HG02678 (cell line): ENCODE measurements at regions not wholly inside any gene's neighbourhood (a gene's known extent, or its start where the extent isn't known, plus 50 kb on each side); places are given as distances from the start of the nearest gene placed in this dataset.
"Not testable (repeated sequence)": the region's sequence is repeated elsewhere in the genome, so short reads cannot be mapped to it uniquely, and the experiment has no call there.

Source experiments
- ATAC-seq: cut with Tn5 transposase; IDR thresholded peaks from one replicate; pipeline ENCODE4 v1.9.1; 2021; ENCODE audit warnings: mild to moderate bottlenecking, moderate library complexity; ENCODE audit not compliant: unreplicated experiment

DNA sequence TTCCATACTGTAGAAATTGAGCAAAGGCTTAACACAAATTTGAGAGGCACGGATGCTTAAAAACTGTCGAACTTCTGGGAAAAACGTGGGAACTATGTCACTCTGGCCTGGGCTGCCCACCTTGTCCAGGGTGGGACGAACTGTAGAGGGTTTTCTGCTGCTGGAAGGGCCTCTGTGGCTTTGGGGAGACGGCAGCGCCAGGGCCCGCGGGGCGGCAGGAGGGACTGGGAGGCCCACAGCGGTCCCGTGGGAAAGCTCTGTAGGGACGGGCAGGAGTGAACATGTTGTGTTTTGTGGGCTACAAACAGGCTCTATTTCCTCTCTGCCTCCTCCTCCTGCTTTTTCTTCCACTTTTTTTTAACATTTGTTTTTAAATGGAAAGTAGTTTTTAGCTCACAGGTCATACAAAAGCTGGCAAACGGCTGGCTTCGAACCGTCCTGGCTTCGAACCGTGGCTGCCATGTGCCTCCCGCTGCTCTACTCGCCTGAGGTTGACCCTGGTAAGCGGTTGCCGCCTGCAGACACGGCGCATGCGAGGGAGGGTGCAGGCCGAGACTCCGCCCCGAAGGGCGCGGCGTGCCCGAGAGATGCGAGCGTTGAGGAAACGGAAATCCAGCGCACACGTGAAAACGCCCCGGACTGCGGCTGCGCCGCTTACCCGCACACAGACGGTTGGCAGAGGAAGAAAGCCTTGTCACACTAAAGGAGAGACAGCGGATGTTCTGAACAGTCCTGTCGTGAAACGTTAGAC lies 382.3 kb upstream of the ZFP42 start:
- ATAC-seq = no peak

DNA sequence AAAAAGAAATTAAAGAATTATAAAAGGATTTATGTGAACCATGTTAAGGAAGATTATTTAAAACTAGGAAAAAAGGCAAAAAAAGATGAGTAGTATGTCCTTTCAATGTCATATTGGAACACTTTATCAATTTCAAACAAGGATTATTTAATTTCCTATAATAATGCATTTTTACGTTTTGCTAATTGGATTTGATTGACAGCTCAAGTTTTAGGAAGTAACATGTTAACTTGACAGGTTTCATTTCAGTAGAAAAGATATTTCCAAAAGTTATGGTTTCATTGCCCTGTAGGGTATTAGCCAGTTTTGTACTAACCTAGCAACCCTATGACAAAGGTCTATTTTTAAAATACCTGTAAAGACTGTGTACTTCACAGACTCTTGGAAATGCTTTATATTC lies 379.6 kb upstream of the ZFP42 start:
- ATAC-seq = no peak

DNA sequence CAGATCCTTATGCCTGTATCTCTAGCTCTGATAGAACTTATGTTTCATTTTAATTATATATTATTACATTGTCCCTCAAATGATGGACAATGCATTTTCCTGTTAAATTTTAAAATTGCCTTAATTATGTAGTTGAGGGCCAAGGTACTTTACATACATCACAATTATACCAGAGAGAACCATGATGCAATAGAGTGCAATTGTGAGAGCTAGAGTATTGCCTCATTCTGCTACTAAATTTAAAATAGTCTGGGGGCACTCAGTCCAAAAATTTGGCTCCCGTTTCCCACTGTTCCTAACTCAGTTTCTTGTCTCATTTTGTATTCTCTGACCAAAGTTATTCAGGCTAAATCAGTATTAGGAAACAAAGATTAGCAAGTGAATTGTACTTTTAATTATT lies 378.5 kb upstream of the ZFP42 start:
- ATAC-seq = no peak

DNA sequence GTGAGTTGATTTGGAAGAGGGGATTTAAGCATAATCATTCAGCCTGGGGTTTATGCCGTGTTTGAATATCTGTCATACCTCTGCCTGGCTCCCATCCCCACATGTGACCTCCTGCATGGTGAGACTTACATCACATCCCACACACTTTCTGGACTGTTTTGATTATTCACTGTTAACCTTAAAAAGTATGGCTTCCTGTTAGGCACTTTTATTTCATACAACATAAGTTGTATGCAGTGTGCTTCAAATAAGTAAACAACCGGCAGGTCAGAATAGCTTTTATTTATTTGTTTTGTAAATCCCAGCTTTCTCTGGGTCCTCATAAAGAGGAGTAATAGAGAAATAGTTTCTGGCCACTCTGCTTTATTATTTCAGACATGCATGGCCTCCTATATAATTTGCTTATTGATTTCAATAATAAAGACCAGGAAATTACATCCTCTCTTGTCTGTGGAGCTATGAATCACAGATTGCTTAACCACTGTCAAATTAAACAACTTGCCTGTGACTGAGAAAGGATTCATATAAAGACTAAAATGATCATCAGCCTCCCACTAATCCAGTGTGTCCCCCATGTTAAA lies 376.8 kb upstream of the ZFP42 start:
- no peak for ATAC-seq

DNA sequence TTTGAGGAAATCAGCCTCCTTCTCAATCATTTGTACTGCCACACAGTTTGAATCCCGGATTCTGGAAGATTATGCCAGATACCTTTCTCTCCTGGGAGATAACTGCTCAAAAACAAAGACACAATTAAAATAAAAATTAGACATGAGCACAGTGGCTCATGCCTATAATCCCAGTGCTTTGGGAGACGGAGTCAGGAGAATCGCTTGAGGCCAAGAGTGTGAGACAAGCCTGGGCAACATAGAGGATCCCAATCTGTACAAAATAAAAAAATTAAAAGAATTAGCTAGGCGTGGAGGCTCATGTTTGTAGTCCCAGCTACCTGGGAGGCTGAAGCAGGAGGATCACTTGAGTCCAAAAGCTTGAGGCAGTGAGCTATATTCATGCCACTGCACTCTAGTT lies 376.3 kb upstream of the ZFP42 start:
- no peak for ATAC-seq

DNA sequence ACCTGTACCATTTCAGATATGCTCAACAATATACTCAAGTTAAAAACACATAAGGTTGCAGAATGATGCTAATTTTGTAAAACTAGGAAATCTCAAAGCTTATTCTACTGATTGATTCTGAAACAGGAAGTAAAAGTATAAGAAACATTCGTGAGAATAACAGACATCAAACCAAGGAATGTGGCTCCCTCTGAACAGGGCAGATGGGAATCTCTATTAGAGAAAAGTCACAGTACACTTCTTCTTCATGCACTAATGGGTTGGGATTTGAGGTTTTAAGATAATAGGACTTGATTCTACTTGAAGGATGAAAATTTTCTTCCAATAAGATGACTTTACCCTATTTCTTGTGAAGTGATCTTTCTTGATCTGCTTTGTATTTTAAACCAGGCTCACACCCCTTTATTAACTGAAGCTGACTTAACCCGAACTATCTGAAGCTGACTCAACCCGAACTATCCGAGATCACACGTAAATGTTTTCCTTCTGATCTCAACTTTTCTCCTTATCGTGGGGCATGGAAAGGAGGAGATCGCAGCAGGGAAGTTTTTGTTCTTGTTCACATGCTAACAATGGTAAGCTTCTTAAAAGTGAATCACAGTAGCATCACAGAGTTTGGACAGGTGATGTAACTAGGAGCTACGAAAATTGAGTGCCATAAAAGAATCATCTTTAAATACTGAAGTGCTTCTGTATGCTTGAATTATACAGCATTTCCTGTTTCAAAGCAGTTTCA lies 363.1 kb upstream of the ZFP42 start:
- no peak for ATAC-seq

DNA sequence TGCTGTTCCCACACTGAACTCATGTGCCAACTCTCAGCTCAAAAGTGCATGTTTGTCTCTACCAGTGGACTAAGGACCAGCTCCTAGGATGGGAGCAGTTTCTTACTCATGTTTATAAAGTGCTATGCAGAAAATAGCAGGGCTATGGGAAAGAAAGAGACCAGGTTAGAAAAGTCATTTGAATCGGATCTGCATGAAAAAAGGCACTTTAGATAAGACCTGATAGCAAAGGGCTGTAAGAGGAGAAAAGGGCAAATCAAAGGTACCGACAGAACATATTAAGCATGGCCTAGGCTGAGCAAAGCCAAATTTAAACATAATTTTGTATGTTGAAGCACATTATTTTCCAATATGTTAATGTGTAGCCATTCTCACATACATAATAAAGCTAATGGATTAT lies 362.3 kb upstream of the ZFP42 start:
- no peak for ATAC-seq

DNA sequence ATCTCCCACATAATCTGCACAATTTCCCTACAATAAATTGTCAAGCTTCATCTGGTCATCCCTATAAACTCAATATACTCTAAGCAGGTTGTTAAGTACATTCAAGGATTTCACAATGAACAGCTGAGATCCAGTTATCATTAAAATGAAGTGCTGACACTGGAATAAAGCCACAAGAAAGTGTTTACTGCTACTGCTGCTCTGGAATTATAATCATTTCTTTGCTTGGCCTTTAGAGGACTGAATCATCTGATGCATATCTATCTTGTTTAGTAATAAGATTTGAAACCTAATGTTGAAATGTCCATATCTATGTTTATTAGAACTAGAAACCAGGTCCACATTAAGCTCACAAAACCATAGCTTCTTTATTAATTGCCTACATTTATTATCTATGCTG lies 338.6 kb upstream of the ZFP42 start:
- ATAC-seq = no peak

DNA sequence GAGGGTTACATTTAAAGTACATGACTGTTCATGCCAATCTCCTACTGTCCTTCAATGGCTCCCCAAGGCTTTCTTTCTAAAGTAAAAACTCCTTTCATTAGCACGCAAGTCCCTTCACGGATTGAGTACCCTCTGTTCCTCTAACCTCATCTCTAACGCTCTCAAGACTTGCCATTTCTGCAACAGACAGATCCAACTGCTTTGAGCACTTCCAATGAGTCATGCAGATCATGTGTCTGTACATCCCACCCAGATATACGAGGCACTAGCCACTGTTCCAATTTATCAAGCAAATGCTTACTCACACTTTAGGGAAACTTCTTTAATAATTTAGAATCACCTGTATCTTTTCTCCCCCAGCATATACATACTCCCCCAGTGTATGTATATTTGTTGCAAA lies 332.5 kb upstream of the ZFP42 start:
- no peak for ATAC-seq

DNA sequence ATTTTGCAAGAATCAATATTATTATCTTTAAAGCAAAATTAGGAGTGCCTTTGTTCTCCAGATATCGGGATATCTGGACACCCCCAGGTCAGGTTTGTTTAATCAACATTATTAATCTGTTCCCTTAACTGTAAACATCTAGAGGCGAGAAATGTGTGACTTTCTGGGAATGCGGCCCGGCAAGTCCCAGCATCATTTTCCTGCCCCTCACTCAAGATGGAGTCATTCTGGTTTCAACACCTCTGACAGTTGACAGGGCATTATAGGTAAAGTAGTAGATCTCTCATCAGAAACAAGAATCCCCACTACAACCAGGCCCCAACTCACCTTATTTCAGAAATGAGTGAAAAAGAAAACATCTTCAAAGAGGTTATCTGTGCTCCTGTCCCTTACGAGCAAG lies 331.6 kb upstream of the ZFP42 start:
- ATAC-seq = no peak

DNA sequence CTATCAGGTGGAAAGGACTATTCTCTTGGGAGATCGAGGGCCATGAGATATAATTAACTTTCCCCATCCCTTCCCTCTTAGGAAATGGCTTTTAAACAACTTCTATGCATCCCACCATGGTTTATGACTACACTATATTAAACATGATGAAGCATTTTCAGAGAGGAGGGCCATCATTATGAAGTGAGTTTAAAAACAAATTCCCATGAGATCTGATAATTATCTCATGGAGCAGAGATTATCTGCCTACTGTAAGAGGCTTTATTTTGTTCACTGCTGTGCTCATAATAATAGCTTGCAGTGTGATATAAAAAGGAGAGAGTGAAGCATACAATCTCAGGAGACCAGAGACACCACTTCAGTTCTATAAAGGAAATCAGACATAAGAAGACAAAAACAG lies 330.5 kb upstream of the ZFP42 start:
- no peak for ATAC-seq

DNA sequence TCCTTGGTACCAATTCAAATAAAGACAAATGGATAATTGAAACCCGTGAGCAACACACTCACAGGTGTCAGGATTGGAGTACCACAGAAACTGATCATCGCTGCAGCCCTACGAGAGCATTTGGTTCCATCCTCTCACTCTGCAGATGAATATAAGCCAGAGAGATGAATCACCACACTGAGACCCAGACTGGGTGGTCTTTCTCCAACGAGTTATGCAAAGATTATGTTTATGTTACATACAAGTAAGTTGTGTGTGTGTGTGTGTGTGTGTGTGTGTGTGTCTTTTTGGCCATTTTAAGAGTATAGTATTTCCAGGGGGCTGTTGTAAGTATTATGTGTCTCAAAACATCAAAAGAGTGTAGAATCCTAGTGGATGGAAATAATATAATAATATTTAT lies 329.5 kb upstream of the ZFP42 start:
- ATAC-seq = no peak

DNA sequence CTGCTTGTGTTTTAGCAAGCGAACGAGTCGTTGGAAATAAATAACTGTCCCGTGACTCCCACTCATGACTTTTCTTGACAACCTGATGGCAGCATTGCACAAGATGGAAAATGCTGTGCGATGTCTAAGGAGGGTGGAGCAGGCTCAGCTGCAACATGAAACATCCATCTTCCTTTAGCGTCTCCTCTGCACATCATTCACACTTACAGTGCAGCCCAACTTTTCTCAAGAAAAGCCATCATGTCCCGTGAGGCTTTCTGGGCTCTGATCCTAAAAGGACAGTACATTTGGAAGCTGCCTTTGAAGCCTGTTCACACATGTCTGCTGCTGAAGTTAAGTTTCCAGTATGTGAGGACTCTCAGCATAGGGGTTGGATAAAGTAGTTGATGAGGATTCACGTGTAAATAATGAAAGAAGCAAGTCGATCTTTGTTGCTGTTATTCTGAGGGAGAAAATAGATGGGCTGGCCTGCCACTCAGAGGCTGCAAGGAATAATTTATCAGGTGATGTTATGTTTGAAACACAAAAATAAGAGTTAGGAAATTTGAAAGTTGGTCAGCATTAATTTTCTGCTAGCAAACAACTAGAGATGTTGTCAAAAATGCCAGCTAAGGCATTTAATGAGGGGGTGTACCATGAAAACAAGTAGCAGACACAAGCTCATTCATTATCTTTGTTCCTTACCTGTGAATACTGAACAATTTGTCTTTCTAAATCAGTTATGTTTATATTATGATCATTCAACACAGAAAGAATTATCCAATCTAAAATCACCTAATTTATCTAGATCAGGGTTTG lies 328.7 kb upstream of the ZFP42 start:
- ATAC-seq = no peak

DNA sequence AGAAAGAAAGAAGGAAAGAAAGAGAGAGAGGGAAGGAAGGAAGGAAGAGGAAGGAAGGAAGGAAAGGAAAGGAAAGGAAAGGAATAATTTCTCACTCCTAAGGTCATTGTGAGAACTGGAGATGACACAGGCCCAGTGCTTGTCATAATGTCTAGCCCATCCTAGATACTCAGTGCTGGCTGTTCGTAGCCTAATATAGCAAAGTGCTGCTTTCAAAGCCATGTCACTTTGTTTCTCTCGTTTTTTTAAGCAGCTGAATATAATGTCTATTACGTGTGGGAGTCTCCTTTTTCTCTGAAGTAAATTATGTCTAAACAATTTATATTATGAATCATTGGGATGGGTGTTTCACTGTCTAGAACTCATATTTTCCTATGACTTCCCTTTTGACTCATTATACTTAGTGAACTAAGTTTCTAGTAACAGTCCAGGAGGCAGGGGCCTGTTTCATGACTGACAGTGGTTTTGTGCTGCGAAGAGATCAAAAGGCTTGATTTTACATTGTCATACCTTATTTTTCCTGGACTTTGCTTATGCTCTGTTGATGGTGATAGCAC lies 327.0 kb upstream of the ZFP42 start:
- no peak for ATAC-seq

DNA sequence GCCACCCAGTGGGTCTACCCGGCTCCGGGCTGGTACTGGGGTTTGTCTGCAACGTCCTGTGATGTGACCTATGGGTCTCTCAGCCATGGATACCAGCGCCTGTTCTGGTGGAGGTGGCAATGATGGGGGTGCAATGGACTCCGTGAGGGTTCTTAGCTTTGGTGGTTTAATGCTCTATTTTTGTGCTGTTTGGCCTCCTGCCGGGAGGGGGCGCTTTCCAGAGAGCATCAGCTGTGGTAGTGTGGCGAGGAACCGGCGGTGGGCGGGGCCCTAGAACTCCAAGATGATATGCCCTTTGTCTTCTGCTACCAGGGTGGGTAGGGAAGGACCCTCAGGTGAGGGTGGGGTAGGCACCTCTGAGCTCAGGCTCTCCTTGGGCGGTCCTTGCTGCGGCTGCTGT lies 324.1 kb upstream of the ZFP42 start:
- not testable (repeated sequence) for ATAC-seq

DNA sequence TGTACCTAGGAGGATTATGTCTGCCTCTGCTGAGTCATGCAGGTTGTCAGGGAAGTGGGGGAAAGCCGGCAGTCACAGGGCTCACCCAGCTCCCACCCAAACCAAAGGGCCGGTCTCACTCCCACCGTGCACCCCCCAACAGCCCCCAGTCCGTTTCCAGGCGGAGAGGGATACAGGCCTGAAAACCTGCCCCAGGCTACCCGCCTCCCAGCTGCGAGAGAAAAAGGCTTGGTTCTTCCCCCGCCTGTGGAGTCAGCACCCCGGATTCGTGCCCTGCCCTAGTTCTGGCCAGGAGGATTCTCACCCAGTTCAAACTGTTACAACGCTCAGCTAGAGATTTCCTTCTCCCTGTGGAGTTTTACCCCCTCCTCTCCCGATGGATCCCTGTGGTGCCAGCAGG lies 323.6 kb upstream of the ZFP42 start:
- ATAC-seq = not testable (repeated sequence)

DNA sequence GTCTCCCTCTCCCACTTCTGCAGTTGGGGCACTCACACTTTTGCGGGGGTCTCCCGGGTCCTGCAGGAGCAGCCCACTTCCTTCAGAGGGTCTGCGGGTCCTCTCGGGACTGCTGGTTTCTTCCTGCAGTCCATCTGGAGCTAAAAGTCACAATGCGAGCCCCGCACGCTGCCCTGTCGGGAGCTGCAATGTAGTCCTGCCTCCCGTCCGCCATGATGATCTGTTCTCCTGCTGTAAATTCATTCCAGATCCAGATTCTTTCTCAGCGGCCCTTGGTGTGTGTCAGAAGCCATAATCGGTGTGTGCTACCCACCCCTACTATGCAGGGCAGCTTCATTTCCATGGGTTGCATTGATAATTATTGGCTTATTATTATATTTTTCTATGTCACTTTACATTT lies 323.0 kb upstream of the ZFP42 start:
- not testable (repeated sequence) for ATAC-seq

DNA sequence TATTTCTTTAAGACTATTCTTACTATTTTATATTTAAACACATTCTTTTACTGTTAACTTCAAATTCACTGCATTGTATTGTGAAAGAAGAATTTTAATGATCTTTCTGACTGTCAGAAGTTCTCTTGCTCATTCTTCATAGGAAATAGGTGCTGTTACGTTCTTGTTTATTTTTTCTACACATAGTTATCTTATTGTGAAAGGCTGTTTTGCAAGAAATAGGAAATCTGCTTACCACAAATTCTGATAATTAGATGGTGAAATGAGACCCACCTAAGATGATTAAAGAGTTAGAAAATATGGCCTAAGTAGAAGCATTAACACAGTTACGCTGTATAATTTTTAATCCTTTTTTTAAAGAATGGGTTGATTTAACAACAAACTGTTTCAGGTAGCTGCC lies 316.1 kb upstream of the ZFP42 start:
- no peak for ATAC-seq

DNA sequence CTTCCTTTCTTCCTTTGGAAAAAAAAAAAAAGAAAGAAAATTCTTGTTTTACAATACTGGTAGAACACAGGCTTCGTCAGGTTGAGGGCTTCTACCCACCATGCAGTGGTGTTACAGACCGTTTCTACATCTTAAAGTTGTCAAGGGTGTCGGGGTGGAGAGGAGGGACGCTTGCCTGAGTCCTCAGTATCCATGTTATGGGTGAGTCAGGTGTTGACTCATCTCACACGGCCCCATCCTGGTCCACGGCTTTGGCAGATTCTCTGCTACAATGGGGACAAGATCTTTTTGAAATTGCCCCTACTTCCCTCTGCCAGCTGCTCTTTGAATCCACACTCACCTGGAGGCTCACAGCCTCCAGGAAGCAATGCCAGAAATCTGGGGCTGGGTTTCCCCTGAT lies 310.3 kb upstream of the ZFP42 start:
- ATAC-seq = no peak

DNA sequence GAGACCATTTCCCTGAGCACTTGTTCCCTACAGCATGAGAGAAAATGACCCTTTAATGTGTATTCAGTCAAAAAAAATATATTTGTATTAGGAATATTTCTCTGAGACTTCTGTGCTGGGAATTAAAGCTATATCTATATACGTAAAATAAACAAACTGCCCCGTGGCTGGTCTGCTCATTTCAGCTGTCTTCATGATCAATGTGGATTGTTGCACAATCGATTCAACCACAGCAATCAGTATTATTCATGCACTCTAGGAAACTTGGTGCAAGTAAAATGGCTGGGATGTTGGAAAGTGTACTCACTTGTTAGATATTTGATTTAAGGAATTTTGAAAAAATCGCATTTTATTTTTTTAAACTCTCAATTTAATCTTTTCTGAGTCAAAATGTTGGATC lies 307.9 kb upstream of the ZFP42 start:
- ATAC-seq = no peak

DNA sequence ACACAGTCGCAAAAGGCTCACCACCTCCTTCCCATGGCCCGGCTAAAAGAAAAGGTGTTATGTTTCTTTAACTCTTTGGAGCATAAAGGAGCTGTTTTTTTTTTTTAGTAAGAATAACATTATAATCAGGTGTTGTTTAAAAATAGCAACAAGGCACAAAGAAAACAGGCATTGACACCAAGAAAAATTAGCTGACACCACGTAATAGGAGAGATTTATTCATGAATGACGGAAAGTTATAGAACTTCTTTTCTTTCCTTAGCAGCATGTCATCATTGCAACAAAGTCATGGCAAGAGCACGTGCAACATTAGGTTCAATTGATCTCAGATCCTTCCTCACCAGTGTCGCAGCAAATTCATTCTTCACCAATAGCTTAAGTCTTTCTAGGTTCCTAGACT lies 302.9 kb upstream of the ZFP42 start:
- ATAC-seq = no peak
